ENCODE measurements at regions not wholly inside any gene's neighbourhood (a gene's known extent, or its start where the extent isn't known, plus 50 kb on each side); places are given as distances from the start of the nearest gene placed in this dataset.
A peak's percentile ranks its signal among the peaks of the same experiment; 100 is the strongest.
"Not testable (repeated sequence)": the region's sequence is repeated elsewhere in the genome, so short reads cannot be mapped to it uniquely, and the experiment has no call there.

- DNase-seq (ENCODE audit: extremely low read depth, low read depth) = no peak
- TF ChIP-seq, protein P1, sequence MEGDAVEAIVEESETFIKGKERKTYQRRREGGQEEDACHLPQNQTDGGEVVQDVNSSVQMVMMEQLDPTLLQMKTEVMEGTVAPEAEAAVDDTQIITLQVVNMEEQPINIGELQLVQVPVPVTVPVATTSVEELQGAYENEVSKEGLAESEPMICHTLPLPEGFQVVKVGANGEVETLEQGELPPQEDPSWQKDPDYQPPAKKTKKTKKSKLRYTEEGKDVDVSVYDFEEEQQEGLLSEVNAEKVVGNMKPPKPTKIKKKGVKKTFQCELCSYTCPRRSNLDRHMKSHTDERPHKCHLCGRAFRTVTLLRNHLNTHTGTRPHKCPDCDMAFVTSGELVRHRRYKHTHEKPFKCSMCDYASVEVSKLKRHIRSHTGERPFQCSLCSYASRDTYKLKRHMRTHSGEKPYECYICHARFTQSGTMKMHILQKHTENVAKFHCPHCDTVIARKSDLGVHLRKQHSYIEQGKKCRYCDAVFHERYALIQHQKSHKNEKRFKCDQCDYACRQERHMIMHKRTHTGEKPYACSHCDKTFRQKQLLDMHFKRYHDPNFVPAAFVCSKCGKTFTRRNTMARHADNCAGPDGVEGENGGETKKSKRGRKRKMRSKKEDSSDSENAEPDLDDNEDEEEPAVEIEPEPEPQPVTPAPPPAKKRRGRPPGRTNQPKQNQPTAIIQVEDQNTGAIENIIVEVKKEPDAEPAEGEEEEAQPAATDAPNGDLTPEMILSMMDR (IDR thresholded peaks at IDR 0.05; ENCODE audit: low read depth, low read length) = peak; percentile 8
These were observed 770.6 kb downstream of the FAM181B start for GRCh38 chr11:81963018-81963417.

DNA sequence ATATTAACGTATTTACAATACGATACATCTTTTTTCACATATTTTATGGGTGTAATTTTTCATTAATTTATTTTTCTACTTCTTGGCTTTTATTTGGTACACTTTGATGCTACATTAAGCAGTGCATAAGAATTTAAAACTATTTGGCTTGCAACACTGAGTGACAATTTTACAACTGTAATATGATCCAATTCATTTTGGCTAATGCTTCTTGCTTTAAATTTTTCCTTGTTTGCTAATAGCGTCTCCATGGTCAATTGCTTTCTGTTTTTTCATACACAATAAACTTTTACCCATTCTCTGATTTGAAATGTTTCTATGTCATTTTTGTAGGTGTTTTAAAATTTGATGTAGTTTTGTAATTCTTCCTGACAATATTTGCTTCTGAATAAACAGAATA lies 773.2 kb downstream of the FAM181B start:
- no peak for DNase-seq (ENCODE audit: extremely low read depth, low read depth)
- TF ChIP-seq, protein P1 (IDR thresholded peaks at IDR 0.05; ENCODE audit: low read depth, low read length) = no peak

- no peak for DNase-seq (ENCODE audit: extremely low read depth, low read depth)
- TF ChIP-seq, protein P1 (IDR thresholded peaks at IDR 0.05; ENCODE audit: low read depth, low read length) = no peak
These were observed 774.3 kb downstream of the FAM181B start for GRCh38 chr11:81959341-81959740.

DNA sequence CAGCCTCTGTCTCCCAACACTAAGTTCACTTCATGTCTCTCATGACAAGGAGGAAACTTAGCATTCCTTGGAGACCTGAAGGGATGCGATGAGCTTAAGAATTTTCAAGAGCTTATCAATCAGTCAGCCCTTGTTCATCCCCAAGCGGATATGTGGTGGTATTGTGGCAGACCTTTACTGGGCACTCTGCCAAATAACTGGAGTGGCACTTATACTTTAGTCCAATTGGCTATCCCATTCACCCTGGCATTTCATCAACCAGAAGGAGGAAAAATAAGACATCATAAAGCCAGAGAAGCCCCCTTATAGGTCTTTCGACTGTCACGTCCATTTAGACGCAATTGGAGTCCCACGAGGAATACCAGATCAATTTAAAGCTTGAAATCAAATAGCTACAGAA lies 779.4 kb downstream of the FAM181B start:
- DNase-seq (ENCODE audit: extremely low read depth, low read depth) = not testable (repeated sequence)

- TF ChIP-seq, protein P1 (IDR thresholded peaks at IDR 0.05; ENCODE audit: low read depth, low read length) = no peak
- DNase-seq (ENCODE audit: extremely low read depth, low read depth) = no peak
These were observed 786.8 kb downstream of the FAM181B start for GRCh38 chr11:81946831-81947230.

DNA sequence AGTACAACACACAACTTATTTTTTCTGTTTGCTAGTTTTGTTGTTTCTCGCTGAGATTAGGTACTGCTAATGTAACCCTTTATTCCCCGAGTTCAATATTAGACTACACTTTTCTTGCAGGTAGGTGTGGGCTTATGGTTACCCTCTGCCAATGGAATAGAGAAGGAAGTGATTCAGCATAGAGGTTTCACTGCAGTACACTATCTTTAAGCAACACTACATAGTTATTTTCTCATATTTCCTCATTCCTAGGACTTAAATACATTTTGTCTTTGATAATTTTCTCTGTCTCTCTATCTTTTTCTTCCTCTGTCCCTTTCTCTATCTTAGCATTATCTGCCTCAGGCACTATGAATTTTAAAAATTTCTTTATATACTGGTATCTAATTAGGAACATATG lies 791.0 kb downstream of the FAM181B start:
- no peak for DNase-seq (ENCODE audit: extremely low read depth, low read depth)
- TF ChIP-seq, protein P1 (IDR thresholded peaks at IDR 0.05; ENCODE audit: low read depth, low read length) = no peak

GRCh38 chr11:81941998-81942397 lies 791.7 kb downstream of the FAM181B start:
- TF ChIP-seq, protein P1 (IDR thresholded peaks at IDR 0.05; ENCODE audit: low read depth, low read length) = no peak
- no peak for DNase-seq (ENCODE audit: extremely low read depth, low read depth)

DNA sequence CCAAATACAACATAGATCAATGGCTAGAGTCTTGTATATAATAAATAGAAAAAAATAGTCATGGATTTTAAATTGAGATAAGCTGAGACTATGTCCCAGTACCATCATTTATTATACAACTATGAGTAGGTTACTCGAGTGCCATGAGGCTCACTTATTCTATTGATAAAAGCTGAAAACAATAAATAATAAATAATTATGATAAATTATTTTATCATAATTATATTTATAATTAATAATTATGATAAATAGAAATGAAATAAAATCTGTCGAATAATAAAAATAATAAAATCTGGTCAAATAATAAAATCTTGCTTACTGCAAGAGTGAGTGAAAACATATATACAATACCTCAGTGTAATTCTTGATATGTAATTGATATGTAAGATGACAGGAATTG lies 801.4 kb downstream of the FAM181B start:
- TF ChIP-seq, protein P1 (IDR thresholded peaks at IDR 0.05; ENCODE audit: low read depth, low read length) = no peak

More for the DNA sequence above, 801.4 kb downstream of the FAM181B start:
- DNase-seq (ENCODE audit: extremely low read depth, low read depth) = no peak

Measured in AG09319 (cell line).